HG03064 (cell line): ENCODE measurements at regions not wholly inside any gene's neighbourhood (a gene's known extent, or its start where the extent isn't known, plus 50 kb on each side); places are given as distances from the start of the nearest gene placed in this dataset.

Experiments
- ATAC-seq: cut with Tn5 transposase; IDR thresholded peaks from one replicate; pipeline ENCODE4 v1.9.1; 2021; ENCODE audit warnings: low read depth; ENCODE audit not compliant: unreplicated experiment

- ATAC-seq, result no peak
These were observed 1049.1 kb downstream of the TRHDE start for GRCh38 chr12:73321319-73321718.

- no peak for ATAC-seq
These were observed 1049.6 kb downstream of the TRHDE start for GRCh38 chr12:73321776-73322175.

- no peak for ATAC-seq
These were observed 1058.6 kb downstream of the TRHDE start for GRCh38 chr12:73330584-73331351.

- no peak for ATAC-seq
These were observed 1069.5 kb downstream of the TRHDE start for GRCh38 chr12:73341559-73342247.

GRCh38 chr12:73342733-73343132 is 1070.6 kb downstream of the TRHDE start:
- ATAC-seq, result no peak

GRCh38 chr12:73352826-73353225 is 1080.7 kb downstream of the TRHDE start:
- no peak for ATAC-seq

GRCh38 chr12:73361156-73361863 is 1089.1 kb downstream of the TRHDE start:
- no peak for ATAC-seq

GRCh38 chr12:73361864-73362230 is 1089.7 kb downstream of the TRHDE start:
- ATAC-seq, result no peak

- no peak for ATAC-seq
These were observed 1090.5 kb downstream of the TRHDE start for GRCh38 chr12:73362666-73363065.

- ATAC-seq, result no peak
These were observed 1100.7 kb downstream of the TRHDE start for GRCh38 chr12:73372856-73373255.

GRCh38 chr12:73374360-73374759 is 1102.2 kb downstream of the TRHDE start:
- no peak for ATAC-seq

- no peak for ATAC-seq
These were observed 1111.5 kb downstream of the TRHDE start for GRCh38 chr12:73383584-73384222.

- ATAC-seq, result no peak
These were observed 1112.4 kb downstream of the TRHDE start for GRCh38 chr12:73384592-73384991.

- no peak for ATAC-seq
These were observed 1118.1 kb downstream of the TRHDE start for GRCh38 chr12:73390261-73390660.

GRCh38 chr12:73413051-73413450 is 1124.6 kb upstream of the ATXN7L3B start:
- no peak for ATAC-seq

- ATAC-seq, result no peak
These were observed 1123.7 kb upstream of the ATXN7L3B start for GRCh38 chr12:73413974-73414373.

GRCh38 chr12:73414926-73415325 is 1122.7 kb upstream of the ATXN7L3B start:
- ATAC-seq, result no peak

GRCh38 chr12:73418541-73418940 is 1119.1 kb upstream of the ATXN7L3B start:
- ATAC-seq, result no peak

- no peak for ATAC-seq
These were observed 1115.8 kb upstream of the ATXN7L3B start for GRCh38 chr12:73421832-73422231.

- ATAC-seq, result no peak
These were observed 1113.2 kb upstream of the ATXN7L3B start for GRCh38 chr12:73424484-73424883.
